HEK293T (cell line): ENCODE measurements at regions not wholly inside any gene's neighbourhood (a gene's known extent, or its start where the extent isn't known, plus 50 kb on each side); places are given as distances from the start of the nearest gene placed in this dataset.
"Not testable (repeated sequence)": the region's sequence is repeated elsewhere in the genome, so short reads cannot be mapped to it uniquely, and the experiment has no call there.

Experiments
- CTCF ChIA-PET: fragments of 350-600 bp; formaldehyde crosslinking; extraction: SDS; loops from one replicate; lab custom pipeline; 2021; ENCODE audit warnings: antibody characterized with exemption, inconsistent platforms; lab: Yijun Ruan, JAX
- POLR2A ChIA-PET: fragments of 350-600 bp; formaldehyde crosslinking; extraction: SDS; loops from one replicate; lab custom pipeline; 2020; ENCODE audit warnings: antibody characterized with exemption, inconsistent platforms; lab: Yijun Ruan, JAX
- DNase-seq: peaks from one replicate; pipeline ENCODE4 v3.0.0; 2012; ENCODE audit warnings: mixed read lengths; ENCODE audit errors: extremely low spot score
- ARNT ChIP-seq: fragments of 450-650 bp; IDR thresholded peaks from 2 replicates; pipeline ENCODE4 v1.6.1; 2017; ENCODE audit warnings: mild to moderate bottlenecking
- BHLHE40 ChIP-seq: fragments of 450-650 bp; IDR thresholded peaks from 2 replicates; pipeline ENCODE4 v1.6.1; 2016; ENCODE audit warnings: mild to moderate bottlenecking, moderate library complexity, borderline replicate concordance
- CTBP1 ChIP-seq: fragments of 450-650 bp; IDR thresholded peaks from 2 replicates; pipeline ENCODE4 v1.6.1; 2016; ENCODE audit warnings: borderline replicate concordance
- ELF4 ChIP-seq: fragments of 450-650 bp; IDR thresholded peaks from 2 replicates; pipeline ENCODE4 v1.6.1; 2017; ENCODE audit warnings: antibody characterized with exemption
- FOXA1 ChIP-seq: fragments of 450-650 bp; IDR thresholded peaks from 2 replicates; pipeline ENCODE4 v1.6.1; 2016; ENCODE audit warnings: mild to moderate bottlenecking
- FOXK2 ChIP-seq: fragments of 450-650 bp; IDR thresholded peaks from 2 replicates; pipeline ENCODE4 v1.6.1; 2016; ENCODE audit warnings: mild to moderate bottlenecking
- FOXM1 ChIP-seq: fragments of 450-650 bp; IDR thresholded peaks from 2 replicates; pipeline ENCODE4 v1.6.1; 2017; ENCODE audit warnings: mild to moderate bottlenecking, borderline replicate concordance
- HDGF ChIP-seq: fragments of 450-650 bp; IDR thresholded peaks from 2 replicates; pipeline ENCODE4 v1.6.1; 2017; ENCODE audit warnings: antibody characterized with exemption, borderline replicate concordance
- L3MBTL2 ChIP-seq: fragments of 450-650 bp; conservative IDR thresholded peaks from 2 replicates; pipeline ENCODE4 v1.6.1; 2016; ENCODE audit warnings: mild to moderate bottlenecking
- LEF1 ChIP-seq: fragments of 450-650 bp; IDR thresholded peaks from 2 replicates; pipeline ENCODE4 v1.6.1; 2017; ENCODE audit warnings: mild to moderate bottlenecking, borderline replicate concordance
- NFRKB ChIP-seq: fragments of 450-650 bp; IDR thresholded peaks from 2 replicates; pipeline ENCODE4 v1.6.1; 2016; ENCODE audit warnings: mild to moderate bottlenecking, moderate library complexity
- PKNOX1 ChIP-seq: fragments of 450-650 bp; IDR thresholded peaks from 2 replicates; pipeline ENCODE4 v1.6.1; 2016
- SP1 ChIP-seq: fragments of 450-650 bp; IDR thresholded peaks from 2 replicates; pipeline ENCODE4 v1.6.1; 2017
- SUZ12 ChIP-seq: fragments of 450-650 bp; IDR thresholded peaks from 2 replicates; pipeline ENCODE4 v1.6.1; 2016; ENCODE audit warnings: mild to moderate bottlenecking
- TARDBP ChIP-seq: fragments of 450-650 bp; IDR thresholded peaks from 2 replicates; pipeline ENCODE4 v1.6.1; 2016
- ZNF384 ChIP-seq: fragments of 450-650 bp; IDR thresholded peaks from 2 replicates; pipeline ENCODE4 v1.6.1; 2016

GRCh38 chr9:119701651-119702050 lies 332.4 kb upstream of the BRINP1 start:
- no peak for TF ChIP-seq HDGF
- no peak for TF ChIP-seq FOXK2
- no peak for TF ChIP-seq ARNT
- TF ChIP-seq FOXA1, result no peak
- TF ChIP-seq ZNF384, result no peak
- no peak for TF ChIP-seq FOXM1
- TF ChIP-seq CTBP1, result no peak
- no peak for TF ChIP-seq NFRKB
- no peak for TF ChIP-seq LEF1
- TF ChIP-seq L3MBTL2, result no peak
- POLR2A ChIA-PET, result no interaction called here
- CTCF ChIA-PET, result no interaction called here
- no peak for DNase-seq

GRCh38 chr9:119698535-119698934 lies 329.3 kb upstream of the BRINP1 start:
- CTCF ChIA-PET, result no interaction called here

GRCh38 chr9:119697996-119698395 lies 328.8 kb upstream of the BRINP1 start:
- POLR2A ChIA-PET, result no interaction called here
- CTCF ChIA-PET, result no interaction called here
- DNase-seq, result no peak
- TF ChIP-seq ELF4, result no peak
- no peak for TF ChIP-seq PKNOX1
- no peak for TF ChIP-seq LEF1
- no peak for TF ChIP-seq SP1
- TF ChIP-seq SUZ12, result no peak
- TF ChIP-seq NFRKB, result no peak
- TF ChIP-seq BHLHE40, result no peak
- no peak for TF ChIP-seq TARDBP
- no peak for TF ChIP-seq ARNT
- no peak for TF ChIP-seq CTBP1

More at GRCh38 chr9:119698535-119698934, 329.3 kb upstream of the BRINP1 start:
- no peak for DNase-seq
- POLR2A ChIA-PET, result no interaction called here
- TF ChIP-seq SP1 (no peak), PKNOX1 (no peak), NFRKB (no peak), CTBP1 (no peak), ARNT (no peak), ELF4 (no peak), FOXM1 (no peak), HDGF (no peak), SUZ12 (no peak), L3MBTL2 (no peak), TARDBP (no peak), FOXK2 (no peak), LEF1 (no peak), BHLHE40 (no peak), ZNF384 (no peak), FOXA1 (no peak)

GRCh38 chr9:119689879-119690278 lies 320.6 kb upstream of the BRINP1 start:
- no peak for DNase-seq
- ChIA-PET CTCF (no interaction called here), POLR2A (no interaction called here)
- TF ChIP-seq FOXM1 (no peak), HDGF (no peak), ARNT (no peak)

- DNase-seq, result no peak
- ChIA-PET POLR2A (no interaction called here), CTCF (no interaction called here)
- TF ChIP-seq CTBP1 (no peak), L3MBTL2 (no peak), SUZ12 (no peak), ELF4 (no peak), SP1 (no peak), FOXA1 (no peak), FOXK2 (no peak), FOXM1 (no peak)
Observed at GRCh38 chr9:119688547-119688946, 319.3 kb upstream of the BRINP1 start.

GRCh38 chr9:119677811-119678505 lies 308.7 kb upstream of the BRINP1 start:
- POLR2A ChIA-PET, result no interaction called here
- TF ChIP-seq TARDBP (no peak), SUZ12 (no peak), FOXM1 (no peak), SP1 (no peak), FOXA1 (no peak), HDGF (no peak), CTBP1 (no peak)
- CTCF ChIA-PET, result no interaction called here
- no peak for DNase-seq

- ChIA-PET POLR2A (no interaction called here), CTCF (no interaction called here)
- no peak for DNase-seq
- TF ChIP-seq ZNF384 (no peak), BHLHE40 (no peak), TARDBP (no peak), FOXA1 (no peak), CTBP1 (no peak), HDGF (no peak), NFRKB (no peak), LEF1 (no peak), SUZ12 (no peak), ARNT (no peak), ELF4 (no peak), FOXM1 (no peak), SP1 (no peak), FOXK2 (no peak)
Observed at GRCh38 chr9:119675951-119676350, 306.7 kb upstream of the BRINP1 start.

- CTCF ChIA-PET, POLR2A ChIA-PET, DNase-seq: not testable (repeated sequence)
Observed at GRCh38 chr9:119672763-119673162, 303.5 kb upstream of the BRINP1 start.
